HG02938 (cell line): ENCODE measurements at regions not wholly inside any gene's neighbourhood (a gene's known extent, or its start where the extent isn't known, plus 50 kb on each side); places are given as distances from the start of the nearest gene placed in this dataset.

Source experiments
- ATAC-seq: cut with Tn5 transposase; IDR thresholded peaks from one replicate; pipeline ENCODE4 v1.9.1; 2021; ENCODE audit warnings: mild to moderate bottlenecking, moderate library complexity; ENCODE audit not compliant: unreplicated experiment

DNA sequence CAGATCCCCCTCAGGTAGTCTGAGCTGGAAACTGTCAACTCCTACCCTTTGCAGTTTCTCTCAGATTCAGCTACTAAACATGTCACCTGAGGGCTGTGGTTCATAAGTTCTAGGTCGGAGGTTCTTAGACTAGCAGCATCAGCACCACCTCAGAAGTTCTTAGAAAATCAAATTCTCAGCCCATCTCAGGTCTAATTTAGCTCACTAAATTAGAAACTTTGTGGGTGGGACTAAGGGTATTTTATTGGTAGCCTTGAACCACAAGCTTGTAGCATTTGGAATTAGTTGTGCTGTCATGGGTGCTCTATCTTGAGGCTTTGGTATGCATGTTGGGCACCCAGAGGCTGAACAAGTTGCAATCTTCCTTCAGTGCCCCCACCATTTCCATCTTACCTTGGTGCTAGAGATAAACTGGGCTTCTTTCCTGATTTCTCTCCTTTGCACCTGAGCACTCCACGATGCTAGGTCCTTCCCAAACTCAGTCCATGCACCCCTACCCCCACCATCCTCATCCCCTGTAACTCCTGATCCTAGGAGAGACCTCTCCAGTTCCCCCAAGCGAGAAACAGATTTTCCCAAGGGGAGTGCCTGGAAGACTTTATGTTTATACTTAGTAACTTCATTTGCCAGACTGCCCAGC, 54.2 kb downstream of the S1PR1 start:
- no peak for ATAC-seq

DNA sequence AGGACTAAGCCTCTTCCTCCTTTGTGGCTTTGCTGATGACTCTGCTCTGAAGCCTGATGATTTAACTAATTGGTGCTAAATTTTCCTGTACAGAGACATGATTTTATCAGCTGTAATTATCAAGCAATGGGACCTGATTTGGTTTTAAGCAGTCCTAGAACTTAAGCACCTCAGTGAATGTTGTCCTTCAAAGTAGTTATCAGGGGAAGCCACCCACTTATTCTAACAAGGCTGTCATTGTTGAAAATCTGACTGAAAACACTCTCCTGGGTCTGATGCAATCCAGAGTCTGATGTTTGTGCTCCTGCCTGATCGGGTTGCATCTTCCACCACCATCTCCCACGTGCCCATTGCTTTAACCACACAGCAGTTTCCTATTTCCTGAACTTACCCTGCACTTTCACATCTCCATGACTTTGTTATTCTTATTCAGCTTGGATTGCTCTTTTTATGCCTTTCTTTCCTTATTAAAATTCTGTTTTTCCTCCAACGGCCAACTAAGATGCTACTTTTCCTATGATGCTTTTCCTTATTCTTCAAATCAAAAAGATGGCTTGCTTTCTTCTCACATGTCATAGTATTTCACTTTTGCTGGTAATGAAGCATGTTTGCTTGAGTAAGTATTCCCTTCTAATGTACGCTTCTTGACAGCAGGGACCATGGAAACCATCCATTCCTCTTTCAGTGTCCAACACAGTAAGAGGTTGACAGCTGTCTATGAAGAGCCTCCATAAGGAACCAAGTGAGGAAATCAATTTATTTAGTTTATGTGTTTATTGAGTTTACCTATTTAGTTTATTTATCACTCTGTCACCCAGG, 55.0 kb downstream of the S1PR1 start:
- ATAC-seq: peak; percentile 32

GRCh38 chr1:101293461-101294051, 56.7 kb downstream of the S1PR1 start:
- peak; percentile 48 for ATAC-seq

DNA sequence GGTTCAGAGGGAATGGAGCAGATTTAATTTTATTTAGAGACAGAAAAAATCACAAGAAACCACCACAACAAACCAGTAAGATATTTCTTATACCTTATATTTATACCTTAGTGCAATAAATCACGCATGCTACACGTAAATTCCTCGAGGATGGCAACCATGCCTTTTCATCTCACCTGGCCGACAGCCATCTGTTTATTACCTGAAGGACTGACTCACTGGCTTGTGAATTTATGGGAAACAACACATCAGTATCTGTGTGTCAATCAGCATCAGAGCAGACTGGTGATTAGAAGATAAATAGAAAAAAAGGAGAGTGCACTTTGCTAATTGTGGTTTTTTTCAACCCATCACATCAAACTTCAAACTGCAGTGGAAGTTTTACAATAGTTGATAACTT, 58.4 kb downstream of the S1PR1 start:
- ATAC-seq: no peak

DNA sequence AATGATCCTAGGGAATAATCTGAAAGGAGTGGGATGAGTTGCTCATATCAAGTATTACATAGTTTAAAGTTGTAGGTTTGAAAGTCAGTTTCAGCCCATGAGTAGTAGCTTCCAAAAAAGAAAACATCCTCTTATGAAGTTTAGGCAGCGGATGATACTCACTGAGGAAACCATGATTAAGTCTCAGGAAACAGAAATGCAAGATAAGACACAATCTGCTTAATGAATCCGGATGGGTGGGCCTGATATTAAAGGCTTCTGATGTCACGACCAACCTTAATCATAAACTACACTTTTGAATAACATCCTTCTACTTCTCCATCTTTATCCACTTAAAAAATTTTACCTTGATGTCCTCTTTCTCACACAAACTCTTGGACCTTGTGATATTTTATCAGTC, 61.8 kb downstream of the S1PR1 start:
- ATAC-seq: no peak

DNA sequence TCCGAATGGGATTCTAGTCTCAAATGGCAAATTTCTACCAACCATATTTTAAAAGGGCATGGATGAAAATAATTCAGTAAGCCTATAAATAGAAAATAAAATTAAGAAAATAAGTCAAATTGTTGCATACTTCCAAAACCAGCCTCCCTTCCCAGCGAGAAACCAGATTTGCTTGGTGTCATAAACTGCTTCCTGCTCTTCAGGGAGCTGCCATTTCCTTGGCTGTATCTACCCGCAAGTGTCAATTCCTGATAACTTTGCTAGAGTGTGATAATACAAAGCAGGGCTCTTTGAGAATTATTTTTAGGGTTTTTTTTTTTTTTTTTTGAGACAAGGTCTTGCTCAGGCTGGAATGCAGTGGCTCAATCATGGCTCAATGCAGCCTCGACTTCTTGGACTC, 62.3 kb downstream of the S1PR1 start:
- no peak for ATAC-seq

DNA sequence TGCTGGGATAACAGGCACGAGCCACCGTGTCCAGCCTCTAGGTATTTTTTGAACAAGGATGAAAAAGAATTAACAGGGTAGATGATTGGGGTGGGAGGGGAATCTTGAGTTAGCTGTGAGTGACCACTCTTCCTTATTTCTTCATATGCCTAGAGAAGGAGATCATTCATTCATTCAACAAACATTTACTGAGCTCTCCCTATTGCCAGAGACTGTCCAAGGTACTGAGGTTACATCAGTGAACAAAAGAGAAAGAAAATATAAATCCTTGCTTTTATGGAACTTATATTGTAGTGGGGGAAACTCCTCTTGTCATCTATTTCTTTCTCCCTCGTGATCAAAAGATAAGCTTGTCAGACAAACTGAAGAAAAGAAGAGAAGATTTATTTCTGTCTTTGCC, 62.9 kb downstream of the S1PR1 start:
- ATAC-seq: no peak

GRCh38 chr1:101300916-101301315, 64.1 kb downstream of the S1PR1 start:
- ATAC-seq: no peak

DNA sequence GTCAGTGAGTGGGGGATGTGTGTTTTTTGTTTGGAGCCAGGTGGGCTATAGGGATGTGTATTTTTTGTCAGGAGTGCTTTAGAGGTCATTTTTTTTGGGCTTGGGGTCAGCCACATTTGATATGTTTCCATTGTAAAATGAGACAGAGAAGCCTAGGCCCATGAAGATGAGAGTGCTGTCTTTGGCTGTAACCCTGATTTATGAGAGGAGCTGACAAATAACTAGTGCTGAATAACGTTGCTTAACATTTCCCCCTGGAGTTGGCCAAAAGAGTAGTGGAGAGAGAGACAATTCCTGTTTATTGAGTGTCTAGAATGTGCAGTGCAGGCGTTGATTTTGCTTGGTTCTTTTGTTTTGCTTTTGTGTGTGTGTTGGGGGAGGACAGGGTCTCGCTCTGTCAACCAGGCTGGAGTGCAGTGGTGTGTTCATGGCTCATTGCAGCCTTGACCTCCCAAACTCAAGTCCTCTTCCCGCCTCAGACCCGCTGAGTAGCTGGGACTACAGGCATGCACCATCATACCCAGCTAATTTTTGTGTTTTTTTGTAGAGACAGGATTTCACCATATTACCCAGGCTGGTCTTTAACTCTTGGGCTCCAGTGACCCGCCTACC, 64.7 kb downstream of the S1PR1 start:
- no peak for ATAC-seq

GRCh38 chr1:101302831-101303511, 66.2 kb downstream of the S1PR1 start:
- ATAC-seq: no peak

DNA sequence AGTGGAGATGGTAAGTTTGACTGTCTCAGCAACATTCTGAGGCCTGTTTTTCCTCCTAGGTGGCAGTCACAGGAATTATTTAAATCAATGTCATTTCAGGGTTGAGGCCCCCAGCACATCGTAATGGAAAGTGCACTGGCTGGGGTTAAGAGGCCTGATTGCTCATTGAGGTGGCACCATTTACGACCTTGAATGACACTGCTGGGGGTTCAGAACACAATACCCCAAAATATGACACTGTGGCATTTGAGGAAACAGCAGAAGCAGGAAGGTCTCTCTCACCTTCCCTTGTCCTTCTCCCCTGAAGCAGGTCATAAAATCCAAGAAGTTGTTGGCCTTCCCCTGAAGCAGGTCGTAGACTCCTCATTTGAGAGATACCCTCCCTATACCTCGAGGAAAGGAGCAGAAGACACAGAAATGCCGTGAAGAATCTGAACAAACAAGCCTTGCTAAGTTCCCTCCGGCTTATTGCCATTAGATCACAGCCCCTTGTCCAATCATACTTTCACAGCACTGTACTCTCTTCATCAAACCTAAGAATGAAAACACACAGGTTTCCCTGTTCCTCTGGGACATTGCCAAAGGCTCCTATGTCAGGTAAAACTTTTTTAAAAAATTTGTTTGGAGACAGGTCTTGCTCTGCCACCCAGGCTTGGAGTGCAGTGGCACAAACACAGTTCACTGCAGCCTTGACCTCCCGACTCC, 71.3 kb downstream of the S1PR1 start:
- ATAC-seq: no peak

- no peak for ATAC-seq
Observed at GRCh38 chr1:101308935-101309333, 72.1 kb downstream of the S1PR1 start.

DNA sequence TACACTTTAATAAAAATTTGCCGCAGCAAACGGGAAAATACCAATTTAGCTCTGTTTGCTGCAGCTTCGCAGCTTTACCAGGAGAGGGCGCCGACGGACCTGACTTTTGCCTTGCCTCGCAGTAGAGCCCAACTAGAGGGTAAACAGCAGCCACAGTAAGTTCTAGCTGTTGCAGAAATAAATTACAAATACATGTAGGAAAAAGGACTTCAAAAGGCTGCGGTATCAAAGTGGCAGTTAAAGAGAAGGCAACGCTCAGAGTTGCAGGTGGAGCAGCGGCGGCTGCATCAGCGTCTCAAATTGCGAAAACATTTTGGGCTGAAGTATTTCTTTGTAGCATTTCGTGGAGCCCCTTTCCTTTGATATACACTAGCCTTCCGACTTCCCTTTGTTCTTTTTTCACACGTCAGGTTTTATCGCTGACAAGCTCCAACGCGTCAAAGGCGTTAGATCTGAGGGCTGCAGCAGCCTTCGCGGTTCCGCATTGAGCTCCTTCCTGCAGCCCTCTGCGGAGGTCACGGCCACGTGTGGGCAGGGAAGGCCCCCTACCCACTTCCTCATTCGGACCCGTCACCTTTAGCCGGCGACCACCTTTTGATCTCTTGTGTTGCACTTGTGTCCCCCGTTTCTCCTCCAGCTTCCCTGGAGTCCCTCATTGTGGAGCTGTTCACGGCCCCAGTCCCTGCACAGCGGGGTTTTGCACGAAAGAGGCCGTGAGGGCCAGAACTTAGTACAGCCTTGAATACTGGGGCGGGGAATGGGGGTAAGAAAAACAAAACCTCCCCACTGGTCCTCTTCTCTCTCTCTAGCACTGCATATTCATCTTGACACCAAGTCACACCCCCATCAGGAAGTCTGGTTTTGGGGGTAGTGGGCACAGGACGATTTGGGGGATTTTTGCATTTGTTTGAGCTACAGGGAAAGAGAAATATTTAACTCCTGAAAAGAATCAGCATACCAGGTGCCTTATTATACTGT, 72.8 kb downstream of the S1PR1 start:
- ATAC-seq: peak; percentile 45

- no peak for ATAC-seq
Observed at GRCh38 chr1:101310506-101310905, 73.7 kb downstream of the S1PR1 start.

GRCh38 chr1:101311146-101311920, 74.5 kb downstream of the S1PR1 start:
- ATAC-seq: no peak

- no peak for ATAC-seq
Observed at GRCh38 chr1:101312147-101312546, 75.3 kb downstream of the S1PR1 start.

DNA sequence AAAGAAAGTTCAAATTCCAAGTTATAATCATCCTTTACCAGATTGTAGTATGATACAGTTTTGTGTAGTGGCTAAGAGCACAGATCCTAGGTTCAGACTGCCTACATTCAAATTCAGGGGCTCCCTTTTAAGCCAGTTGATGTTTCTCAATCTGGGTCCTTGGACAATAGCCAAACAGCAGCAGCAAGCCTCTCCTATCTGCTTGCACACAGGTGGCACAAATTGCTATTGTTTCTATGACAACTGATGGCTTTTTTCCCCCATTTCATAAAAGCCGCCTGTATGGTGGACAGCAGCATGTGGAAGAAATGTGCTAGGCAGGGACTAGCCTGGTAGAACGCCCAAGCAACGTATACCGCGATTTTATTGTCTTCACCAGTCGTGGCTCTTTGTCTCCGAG, 76.5 kb downstream of the S1PR1 start:
- no peak for ATAC-seq

DNA sequence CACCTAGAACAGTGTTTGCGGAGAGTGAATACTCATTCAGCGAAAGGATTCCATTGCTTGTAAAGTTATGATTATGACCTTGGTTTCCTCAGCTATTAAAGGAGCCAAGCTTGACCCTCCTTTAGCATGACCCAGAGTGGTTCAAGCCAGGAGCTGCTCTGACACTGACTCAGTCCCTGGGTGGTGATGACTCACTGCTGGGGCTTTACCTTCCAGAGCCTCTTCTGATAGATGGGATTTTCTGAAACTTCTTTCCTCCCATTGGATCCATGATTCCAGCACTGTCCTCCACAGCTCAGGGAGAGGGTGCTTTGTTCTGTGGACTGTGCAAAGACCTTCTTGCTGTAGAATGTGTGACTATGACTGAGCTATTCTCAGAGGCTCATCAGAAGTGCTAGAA, 77.4 kb downstream of the S1PR1 start:
- ATAC-seq: peak; percentile 27

DNA sequence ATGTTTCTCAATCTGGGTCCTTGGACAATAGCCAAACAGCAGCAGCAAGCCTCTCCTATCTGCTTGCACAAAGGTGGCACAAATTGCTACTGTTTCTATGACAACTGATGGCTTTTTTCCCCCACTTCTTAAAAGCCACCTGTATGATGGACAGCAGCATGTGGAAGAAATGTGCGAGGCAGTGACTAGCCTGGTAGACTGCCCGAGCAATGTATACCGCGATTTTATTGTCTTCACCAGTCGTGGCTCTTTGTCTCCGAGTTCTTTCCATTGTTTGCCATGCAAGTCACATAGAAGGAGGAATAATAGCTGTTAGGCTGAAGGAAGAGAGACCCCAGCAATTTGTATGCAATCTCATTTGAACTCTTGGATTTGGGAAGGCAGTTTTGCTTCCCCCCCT, 79.4 kb downstream of the S1PR1 start:
- ATAC-seq: no peak
